ENCODE measurements at regions not wholly inside any gene's neighbourhood (a gene's known extent, or its start where the extent isn't known, plus 50 kb on each side); places are given as distances from the start of the nearest gene placed in this dataset.
"Not testable (repeated sequence)": the region's sequence is repeated elsewhere in the genome, so short reads cannot be mapped to it uniquely, and the experiment has no call there.

DNA sequence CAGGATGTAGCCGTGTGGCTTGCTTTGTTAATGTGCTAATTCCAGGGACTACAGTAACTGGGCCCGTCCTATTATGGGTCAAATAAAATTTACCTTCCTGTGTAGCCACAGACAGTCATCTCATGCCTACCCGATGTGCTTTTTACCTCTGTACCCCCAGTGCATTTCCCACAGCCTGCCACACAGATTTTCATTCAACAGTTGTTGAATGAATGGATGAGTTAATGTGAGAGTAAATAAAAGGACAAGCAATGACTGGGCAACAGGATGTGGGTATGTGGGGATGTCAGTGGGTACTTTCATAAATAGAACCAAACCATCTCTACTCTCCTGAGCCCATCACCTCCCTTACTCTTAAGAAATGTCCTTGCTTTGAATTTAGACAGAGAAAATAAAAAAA is 441.2 kb upstream of the ZNF462 start:
- DNase-seq (ENCODE audit: low read depth) = no peak

GRCh38 chr9:106423575-106423974 is 439.4 kb upstream of the ZNF462 start:
- no peak for DNase-seq (ENCODE audit: low read depth)

GRCh38 chr9:106432631-106433030 is 430.3 kb upstream of the ZNF462 start:
- DNase-seq (ENCODE audit: low read depth) = no peak

DNA sequence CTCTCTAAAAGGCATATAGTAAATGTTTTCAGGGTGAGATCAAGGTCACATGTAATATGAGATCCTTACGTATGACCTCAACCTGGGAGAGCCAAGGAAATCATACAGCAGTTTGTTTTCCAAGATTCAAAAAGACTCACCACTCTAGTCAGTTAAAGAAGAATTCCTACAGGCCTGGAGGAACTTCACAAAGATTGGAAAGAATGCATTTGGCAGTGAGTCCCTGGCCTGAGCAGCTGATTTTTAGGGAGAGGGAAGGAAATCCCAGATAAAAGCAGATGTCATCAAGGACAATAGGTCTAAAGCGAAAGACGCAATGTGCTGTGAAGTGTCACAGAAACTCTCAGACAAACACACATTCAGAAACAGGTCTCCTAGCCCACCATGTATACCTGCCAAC is 424.0 kb upstream of the ZNF462 start:
- DNase-seq (ENCODE audit: low read depth) = no peak

- no peak for DNase-seq (ENCODE audit: low read depth)
Observed at GRCh38 chr9:106441283-106441682, 421.7 kb upstream of the ZNF462 start.

- DNase-seq (ENCODE audit: low read depth) = no peak
Observed at GRCh38 chr9:106443520-106443919, 419.4 kb upstream of the ZNF462 start.

GRCh38 chr9:106445107-106445506 is 417.9 kb upstream of the ZNF462 start:
- DNase-seq (ENCODE audit: low read depth) = no peak

- DNase-seq (ENCODE audit: low read depth) = no peak
Observed at GRCh38 chr9:106449336-106449927, 413.5 kb upstream of the ZNF462 start.

DNA sequence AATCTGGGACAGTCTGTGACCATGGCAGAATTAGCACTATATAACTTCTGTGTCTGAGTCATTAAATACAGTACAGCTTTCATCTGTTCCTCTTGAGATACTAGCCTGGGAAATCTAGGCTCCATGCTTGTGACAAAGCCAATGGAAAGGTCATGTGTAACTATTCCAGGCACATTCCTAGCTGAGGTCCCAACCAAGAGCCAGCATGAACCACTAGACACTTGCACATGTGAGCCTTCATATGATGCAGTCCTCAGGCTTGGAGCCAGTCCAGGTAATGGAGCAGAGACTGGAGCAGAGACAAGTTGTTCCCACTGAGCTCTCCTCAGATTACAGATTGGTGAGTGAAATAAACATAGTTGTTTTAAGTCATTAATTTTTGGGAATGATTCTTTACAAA is 412.4 kb upstream of the ZNF462 start:
- no peak for DNase-seq (ENCODE audit: low read depth)

DNA sequence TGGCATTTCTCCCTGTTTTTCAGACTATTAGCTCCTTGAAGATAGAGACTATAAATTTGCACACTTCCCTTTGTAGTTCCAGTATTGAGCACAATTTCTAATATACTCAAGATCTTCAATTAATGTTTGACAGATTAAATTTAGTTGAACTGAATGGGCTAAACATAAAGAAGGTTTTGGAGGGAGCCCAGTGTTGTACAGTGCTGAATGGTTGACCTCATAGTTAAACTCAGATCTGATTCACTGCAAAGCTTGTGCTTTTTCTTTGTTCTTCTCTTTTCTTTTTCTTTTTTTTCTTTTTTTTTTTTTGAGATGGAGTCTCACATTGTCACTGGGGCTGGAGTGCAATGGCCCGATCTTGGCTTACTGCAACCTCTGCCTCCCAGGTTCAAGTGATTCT is 411.7 kb upstream of the ZNF462 start:
- no peak for DNase-seq (ENCODE audit: low read depth)

- no peak for DNase-seq (ENCODE audit: low read depth)
Observed at GRCh38 chr9:106456581-106456980, 406.4 kb upstream of the ZNF462 start.

GRCh38 chr9:106467113-106467864 is 395.7 kb upstream of the ZNF462 start:
- no peak for DNase-seq (ENCODE audit: low read depth)

- no peak for DNase-seq (ENCODE audit: low read depth)
Observed at GRCh38 chr9:106467865-106468164, 395.2 kb upstream of the ZNF462 start.

- DNase-seq (ENCODE audit: low read depth) = no peak
Observed at GRCh38 chr9:106468431-106468830, 394.5 kb upstream of the ZNF462 start.

- no peak for DNase-seq (ENCODE audit: low read depth)
Observed at GRCh38 chr9:106478312-106478711, 384.7 kb upstream of the ZNF462 start.

DNA sequence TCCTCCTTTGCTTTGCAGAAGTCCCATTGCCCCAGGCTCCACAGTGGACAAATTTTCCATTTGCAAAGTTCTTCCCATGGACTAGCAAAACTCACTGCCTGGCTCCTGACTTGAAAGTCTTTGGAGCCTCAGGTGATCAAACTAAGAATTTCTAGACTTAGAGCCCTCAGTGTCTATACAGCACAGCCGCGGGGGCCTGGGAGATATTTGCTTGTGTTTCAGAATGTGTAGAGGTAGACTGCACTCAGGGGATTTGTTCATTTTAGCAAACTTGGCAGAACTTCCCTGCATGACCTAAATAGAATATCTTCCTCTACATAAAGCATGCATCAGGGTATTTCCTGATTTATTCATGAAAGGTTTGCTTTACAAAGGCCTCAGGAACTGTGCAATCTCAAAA is 384.2 kb upstream of the ZNF462 start:
- no peak for DNase-seq (ENCODE audit: low read depth)

GRCh38 chr9:106479679-106480078 is 383.3 kb upstream of the ZNF462 start:
- DNase-seq (ENCODE audit: low read depth) = peak; percentile 4

- DNase-seq (ENCODE audit: low read depth) = no peak
Observed at GRCh38 chr9:106481013-106481609, 381.9 kb upstream of the ZNF462 start.

DNA sequence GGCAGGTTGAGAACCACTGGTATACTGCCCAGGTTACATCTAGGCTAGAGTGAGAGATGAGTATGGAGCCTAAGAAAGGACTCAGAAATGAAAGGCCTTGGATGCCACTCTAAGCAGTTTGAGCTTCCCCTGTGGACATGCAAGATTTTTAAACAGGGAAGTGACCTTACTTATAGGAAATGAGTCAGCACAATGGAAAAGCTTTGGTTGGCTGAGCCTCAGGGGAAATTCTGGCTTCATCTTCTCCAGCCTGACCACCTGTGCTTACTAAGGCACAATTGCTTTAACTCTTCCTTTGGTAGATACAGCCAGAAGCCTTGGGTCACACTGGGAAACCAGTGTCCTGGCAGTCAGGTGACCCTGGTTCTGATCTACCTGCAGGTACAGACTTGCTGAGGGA is 380.2 kb upstream of the ZNF462 start:
- DNase-seq (ENCODE audit: low read depth) = no peak

DNA sequence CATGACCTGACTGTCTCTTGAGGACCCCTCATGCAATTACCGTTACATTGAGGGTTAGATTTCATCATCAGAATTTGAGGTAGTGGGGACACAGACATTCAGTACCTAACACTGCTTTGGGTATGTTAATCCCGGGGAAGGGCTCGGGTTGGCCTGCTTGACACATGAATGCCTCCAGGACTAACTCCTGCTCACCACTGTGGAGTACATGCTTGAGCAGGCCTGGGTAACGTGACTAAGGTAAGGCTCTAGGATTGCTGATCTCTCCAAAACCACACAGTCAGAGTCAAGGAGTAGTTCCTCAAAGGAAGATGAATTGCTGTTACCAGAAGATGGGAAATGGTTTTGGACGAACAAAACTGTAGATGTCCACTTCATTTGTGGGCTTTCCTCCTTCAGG is 376.3 kb upstream of the ZNF462 start:
- DNase-seq (ENCODE audit: low read depth) = no peak

DNA sequence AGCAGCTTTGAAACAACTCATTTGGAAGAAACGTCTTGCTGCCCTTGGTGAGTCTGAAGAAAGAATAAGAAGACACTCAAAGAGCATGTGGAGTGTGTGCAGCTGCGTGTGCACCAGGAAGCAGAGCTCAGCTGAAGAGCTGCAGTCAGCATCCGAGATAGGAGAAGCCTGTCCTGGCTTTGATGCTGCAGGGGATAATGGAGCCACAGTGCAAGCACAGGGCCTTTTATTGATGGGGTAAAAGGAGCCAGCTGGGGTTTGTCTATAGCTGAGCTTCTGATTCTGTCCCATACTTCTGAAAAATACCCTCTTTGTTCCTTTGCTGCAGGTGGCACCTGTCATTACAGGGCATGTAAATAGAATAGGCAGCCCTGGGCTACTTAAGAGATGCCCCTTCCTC is 375.7 kb upstream of the ZNF462 start:
- no peak for DNase-seq (ENCODE audit: low read depth)

- not testable (repeated sequence) for DNase-seq (ENCODE audit: low read depth)
Observed at GRCh38 chr9:106492126-106492525, 370.8 kb upstream of the ZNF462 start.

- DNase-seq (ENCODE audit: low read depth) = no peak
Observed at GRCh38 chr9:106500171-106500570, 362.8 kb upstream of the ZNF462 start.

Data from LHCN-M2 (cell line).